Esophagus muscularis mucosa (tissue), 4 donors: ENCODE measurements at regions not wholly inside any gene's neighbourhood (a gene's known extent, or its start where the extent isn't known, plus 50 kb on each side); places are given as distances from the start of the nearest gene placed in this dataset.
"Not testable (repeated sequence)": the region's sequence is repeated elsewhere in the genome, so short reads cannot be mapped to it uniquely, and the experiment has no call there.

Source experiments
- DNase-seq: peaks from one replicate; pipeline ENCODE4 v3.0.0-alpha.2; 2017; ENCODE audit errors: extremely low spot score
- H3K27ac ChIP-seq, 4 donors: fragments of 200-600 bp; sonication (generic); replicated peaks in 1 of 4; 1 replicate in 3 of 4; 2 replicates in 1 of 4; pipeline ENCODE4 v1.5.1; 2016 to 2019; ENCODE audit warnings: mild to moderate bottlenecking in 1 of 4
- H3K27me3 ChIP-seq, 4 donors: fragments of 200-600 bp; sonication (generic); one replicate each; pipeline versions ENCODE4 v1.5.1 to v1.6.0; 2016 to 2019
- H3K36me3 ChIP-seq, 4 donors: fragments of 200-600 bp; sonication (generic); one replicate each; pipeline ENCODE4 v1.5.1; 2016 to 2019
- H3K4me1 ChIP-seq, 4 donors: fragments of 200-600 bp; sonication (generic); one replicate each; pipeline ENCODE4 v1.5.1; 2016 to 2019
- H3K4me3 ChIP-seq, 4 donors: fragments of 200-600 bp; sonication (generic); 1 replicate in 2 of 4; 2 replicates in 2 of 4; pipeline ENCODE4 v1.5.1; 2016 to 2019; ENCODE audit warnings: mild to moderate bottlenecking in 4 of 4, moderate library complexity in 1 of 4
- H3K9me3 ChIP-seq, 4 donors: fragments of 200-600 bp; sonication (generic); 1 replicate in 3 of 4; 2 replicates in 1 of 4; pipeline ENCODE4 v1.5.1; 2016 to 2019
- CTCF ChIP-seq, 3 experiments: fragments of 200-600 bp in 2 of 3; fragments of 450-650 bp in 1 of 3; sonication (generic) in 2 of 3; IDR thresholded peaks; one replicate each; pipeline ENCODE4 v1.5.1; 2017 to 2019; ENCODE audit warnings: antibody characterized with exemption in 3 of 3, mild to moderate bottlenecking in 2 of 3, moderate library complexity in 1 of 3
- EP300 ChIP-seq: sonication (generic); formaldehyde crosslinking; IDR thresholded peaks from one replicate; pipeline ENCODE4 v1.6.1; 2017; ENCODE audit warnings: antibody characterized with exemption
- POLR2A ChIP-seq: fragments of 450-650 bp; IDR thresholded peaks from one replicate; pipeline ENCODE4 v1.6.1; 2017; ENCODE audit warnings: antibody characterized with exemption, moderate library complexity, mild to moderate bottlenecking, low read depth
- POLR2AphosphoS5 ChIP-seq, 2 donors: sonication (generic); formaldehyde crosslinking; IDR thresholded peaks; one replicate each; pipeline ENCODE4 v1.6.1; 2017; ENCODE audit warnings: antibody characterized with exemption in 2 of 2
- WGBS: methylation state at CpG from one replicate; pipeline ENCODE4 v1.1.5; 2018; 5-methylcytosine and 5-hydroxymethylcytosine counted together
- intact Hi-C: fragments of 100-400 bp; cut with DNase I; formaldehyde crosslinking; loops from one replicate; pipeline ENCODE4 v1.15.1; 2023

GRCh38 chr6:114810468-114810867 is 467.6 kb upstream of the HS3ST5 start:
- Histone ChIP-seq H3K4me1 (no peaks in the 10 kb centered on the region), H3K9me3 (peaks cover 0 to under 1% (median 0%) of the 10 kb centered on the region in 4 donors), H3K4me3 (no peak overlapping the region), H3K27me3 (no peaks in the 10 kb centered on the region), H3K36me3 (no peaks in the 10 kb centered on the region), H3K27ac (no peak overlapping the region)
- no peak for DNase-seq
- WGBS: 93% methylated on average over 3 of the region's 3 CpGs
- intact Hi-C loops: no loop called here
- TF ChIP-seq EP300 (no peak), POLR2AphosphoS5 (IDR thresholded peaks at IDR 0.05) (no peak), POLR2A (no peak), CTCF (IDR thresholded peaks at IDR 0.05) (no peak)

GRCh38 chr6:114805426-114805825 is 462.6 kb upstream of the HS3ST5 start:
- H3K27me3 ChIP-seq, DNase-seq, H3K4me1 ChIP-seq, H3K9me3 ChIP-seq, H3K27ac ChIP-seq, H3K4me3 ChIP-seq, intact Hi-C loops, H3K36me3 ChIP-seq: not testable (repeated sequence)
- 91% methylated on average over 11 of the region's 12 CpGs for WGBS

GRCh38 chr6:114796576-114796975 is 453.8 kb upstream of the HS3ST5 start:
- Histone ChIP-seq H3K27me3 (no peaks in the 10 kb centered on the region), H3K27ac (no peak overlapping the region), H3K4me3 (no peak overlapping the region), H3K36me3 (no peaks in the 10 kb centered on the region), H3K4me1 (no peaks in the 10 kb centered on the region), H3K9me3 (no peaks in the 10 kb centered on the region)
- no peak for TF ChIP-seq EP300
- no peak for TF ChIP-seq POLR2A
- no peak for TF ChIP-seq CTCF (IDR thresholded peaks at IDR 0.05)
- no peak for TF ChIP-seq POLR2AphosphoS5 (IDR thresholded peaks at IDR 0.05)
- intact Hi-C loops: no loop called here
- DNase-seq: no peak
- 72% methylated on average over 4 of the region's 4 CpGs for WGBS

GRCh38 chr6:114793428-114793827 is 450.6 kb upstream of the HS3ST5 start:
- TF ChIP-seq CTCF (IDR thresholded peaks at IDR 0.05): no peak
- TF ChIP-seq EP300: no peak
- TF ChIP-seq POLR2A: no peak
- no peak for TF ChIP-seq POLR2AphosphoS5 (IDR thresholded peaks at IDR 0.05)
- Histone ChIP-seq H3K27me3 (no peaks in the 10 kb centered on the region), H3K4me3 (no peak overlapping the region), H3K27ac (no peak overlapping the region), H3K36me3 (no peaks in the 10 kb centered on the region), H3K9me3 (no peaks in the 10 kb centered on the region), H3K4me1 (no peaks in the 10 kb centered on the region)
- no peak for DNase-seq
- intact Hi-C loops: no loop called here

- Histone ChIP-seq H3K36me3 (no peaks in the 10 kb centered on the region), H3K27me3 (no peaks in the 10 kb centered on the region), H3K4me3 (no peak overlapping the region), H3K27ac (no peak overlapping the region), H3K4me1 (no peaks in the 10 kb centered on the region), H3K9me3 (no peaks in the 10 kb centered on the region)
- no peak for DNase-seq
- no peak for TF ChIP-seq EP300
- TF ChIP-seq POLR2AphosphoS5 (IDR thresholded peaks at IDR 0.05): no peak
- no peak for TF ChIP-seq POLR2A
- TF ChIP-seq CTCF (IDR thresholded peaks at IDR 0.05): no peak
- intact Hi-C loops: no loop called here
- 87% methylated on average over 1 of the region's 1 CpG for WGBS
Measured at GRCh38 chr6:114785235-114786127, 442.7 kb upstream of the HS3ST5 start.
